Type B pancreatic cell (in vitro differentiated cells): ENCODE measurements at regions not wholly inside any gene's neighbourhood (a gene's known extent, or its start where the extent isn't known, plus 50 kb on each side); places are given as distances from the start of the nearest gene placed in this dataset.

Experiments used
- DNase-seq: peaks from one replicate; pipeline ENCODE4 v3.0.0; 2021; ENCODE audit warnings: mixed read lengths; ENCODE audit not compliant: unreplicated experiment; ENCODE audit errors: extremely low spot score
- H3K27ac Mint-ChIP-seq: 2 replicates; pipeline ENCODE4 v1.8.0; 2021; ENCODE audit warnings: mild to moderate bottlenecking, mixed read lengths
- H3K27me3 Mint-ChIP-seq: 2 replicates; pipeline ENCODE4 v1.8.0; 2021; ENCODE audit warnings: mixed read lengths
- H3K36me3 Mint-ChIP-seq: 2 replicates; pipeline ENCODE4 v1.8.0; 2021; ENCODE audit warnings: mixed read lengths
- H3K4me1 Mint-ChIP-seq: one replicate; pipeline ENCODE4 v1.8.0; 2021; ENCODE audit warnings: mixed read lengths; ENCODE audit not compliant: unreplicated experiment
- H3K4me3 Mint-ChIP-seq: 2 replicates; pipeline ENCODE4 v1.8.0; 2021; ENCODE audit warnings: mild to moderate bottlenecking, mixed read lengths
- H3K9me3 Mint-ChIP-seq: 2 replicates; pipeline ENCODE4 v1.8.0; 2021; ENCODE audit warnings: mixed read lengths
- CTCF ChIP-seq: fragments of 200-600 bp; sonication (generic); conservative IDR thresholded peaks from 2 replicates; pipeline ENCODE4 v1.5.0; 2021; ENCODE audit warnings: antibody characterized with exemption, mild to moderate bottlenecking

DNA sequence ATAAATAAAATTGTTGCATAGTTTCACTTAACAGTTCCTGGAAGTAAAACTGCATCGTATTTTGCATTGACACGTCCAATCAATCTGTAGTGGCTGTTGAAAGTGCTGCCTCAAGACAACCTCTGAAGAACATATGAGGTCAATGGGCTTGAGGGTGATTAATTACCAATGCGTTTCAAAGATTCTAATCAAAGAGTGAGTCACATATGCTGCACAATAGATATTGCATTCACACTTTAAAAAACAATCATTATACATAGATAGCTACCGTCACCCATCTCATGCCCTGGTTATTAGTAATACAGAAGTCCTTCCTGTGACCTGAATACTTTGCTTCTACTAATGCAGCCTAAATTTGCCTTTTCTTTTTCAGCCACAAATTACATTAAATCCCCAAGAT lies 743.3 kb upstream of the SLIT2 start:
- H3K9me3 Mint-ChIP-seq: peaks cover 4% of the 10 kb centered on the region
- H3K4me3 Mint-ChIP-seq: no peak overlapping the region
- no peak overlapping the region for H3K27ac Mint-ChIP-seq
- TF ChIP-seq CTCF: no peak
- DNase-seq: no peak
- H3K27me3 Mint-ChIP-seq: no peaks in the 10 kb centered on the region
- no peaks in the 10 kb centered on the region for H3K4me1 Mint-ChIP-seq
- H3K36me3 Mint-ChIP-seq: no peaks in the 10 kb centered on the region

GRCh38 chr4:19497705-19498104 lies 754.0 kb upstream of the SLIT2 start:
- no peaks in the 10 kb centered on the region for H3K36me3 Mint-ChIP-seq
- H3K4me3 Mint-ChIP-seq: no peak overlapping the region
- TF ChIP-seq CTCF: no peak
- no peak overlapping the region for H3K27ac Mint-ChIP-seq
- H3K4me1 Mint-ChIP-seq: no peaks in the 10 kb centered on the region
- H3K9me3 Mint-ChIP-seq: no peaks in the 10 kb centered on the region
- DNase-seq: no peak
- no peaks in the 10 kb centered on the region for H3K27me3 Mint-ChIP-seq

DNA sequence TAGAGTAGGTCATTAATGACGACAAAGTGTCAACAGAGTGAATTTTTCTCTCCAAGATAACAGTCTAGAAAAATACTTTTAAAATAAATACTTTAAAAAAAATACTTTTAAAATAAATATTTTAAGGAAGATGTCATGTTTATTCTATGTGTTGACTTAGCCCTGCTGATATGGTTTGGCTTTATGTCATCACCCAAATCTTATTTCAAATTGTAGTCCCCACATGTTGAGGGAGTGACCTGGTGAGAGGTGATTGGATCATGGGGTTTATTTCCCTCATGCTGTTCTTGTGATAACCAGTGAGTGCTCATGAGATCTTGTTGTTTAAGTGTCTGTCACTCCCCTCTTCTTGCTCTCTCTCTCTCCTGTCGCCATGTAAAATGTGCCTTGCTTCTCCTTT lies 754.9 kb upstream of the SLIT2 start:
- no peak overlapping the region for H3K27ac Mint-ChIP-seq
- H3K4me3 Mint-ChIP-seq: no peak overlapping the region
- H3K4me1 Mint-ChIP-seq: no peaks in the 10 kb centered on the region
- no peak for DNase-seq
- no peaks in the 10 kb centered on the region for H3K9me3 Mint-ChIP-seq
- no peaks in the 10 kb centered on the region for H3K27me3 Mint-ChIP-seq
- H3K36me3 Mint-ChIP-seq: no peaks in the 10 kb centered on the region
- no peak for TF ChIP-seq CTCF

GRCh38 chr4:19494961-19495360 lies 756.7 kb upstream of the SLIT2 start:
- no peaks in the 10 kb centered on the region for H3K27me3 Mint-ChIP-seq
- H3K4me3 Mint-ChIP-seq: no peak overlapping the region
- TF ChIP-seq CTCF: no peak
- no peaks in the 10 kb centered on the region for H3K4me1 Mint-ChIP-seq
- H3K27ac Mint-ChIP-seq: no peak overlapping the region
- no peaks in the 10 kb centered on the region for H3K9me3 Mint-ChIP-seq
- no peak for DNase-seq
- no peaks in the 10 kb centered on the region for H3K36me3 Mint-ChIP-seq

GRCh38 chr4:19492606-19493005 lies 759.1 kb upstream of the SLIT2 start:
- H3K9me3 Mint-ChIP-seq: no peaks in the 10 kb centered on the region
- no peaks in the 10 kb centered on the region for H3K27me3 Mint-ChIP-seq
- DNase-seq: no peak
- H3K27ac Mint-ChIP-seq: no peak overlapping the region
- no peaks in the 10 kb centered on the region for H3K36me3 Mint-ChIP-seq
- no peak overlapping the region for H3K4me3 Mint-ChIP-seq
- no peak for TF ChIP-seq CTCF
- no peaks in the 10 kb centered on the region for H3K4me1 Mint-ChIP-seq

- no peak overlapping the region for H3K27ac Mint-ChIP-seq
- H3K9me3 Mint-ChIP-seq: no peaks in the 10 kb centered on the region
- no peaks in the 10 kb centered on the region for H3K4me1 Mint-ChIP-seq
- peak; percentile 42 for TF ChIP-seq CTCF
- no peak for DNase-seq
- H3K4me3 Mint-ChIP-seq: no peak overlapping the region
- H3K27me3 Mint-ChIP-seq: no peaks in the 10 kb centered on the region
- H3K36me3 Mint-ChIP-seq: no peaks in the 10 kb centered on the region
Observed at GRCh38 chr4:19486400-19486799, 765.3 kb upstream of the SLIT2 start.
